IMR-90 (cell line): ENCODE measurements at regions not wholly inside any gene's neighbourhood (a gene's known extent, or its start where the extent isn't known, plus 50 kb on each side); places are given as distances from the start of the nearest gene placed in this dataset.

Source experiments
- ATAC-seq: fragments of 200-7000 bp; cut with Tn5 transposase; 2 replicates; pipeline ENCODE4 v1.9.1; 2020; ENCODE audit warnings: low read depth, mild to moderate bottlenecking, moderate library complexity
- BruUV-seq: library from RNA; stranded (reverse); fragments of 400-500 nt; replicated peaks from 2 replicates; lab custom pipeline; 2021; lab: Mats Ljungman, UMichigan
- CTCF ChIA-PET: fragments of 300-600 bp; formaldehyde crosslinking; extraction: SDS; loops from one replicate; lab custom pipeline; 2021; ENCODE audit warnings: antibody characterized with exemption; lab: Yijun Ruan, JAX
- POLR2A ChIA-PET: fragments of 300-600 bp; sonication (Branson Sonifier 250); formaldehyde crosslinking; loops from one replicate; lab custom pipeline; 2022; ENCODE audit warnings: antibody characterized with exemption; ENCODE audit not compliant: unreplicated experiment; lab: Charles Lee
- DNase-seq: peaks from one replicate; pipeline ENCODE4 v3.0.0; 2013
- H2AFZ ChIP-seq: replicated peaks from 2 replicates; pipeline ENCODE3; 2013; ENCODE audit warnings: low read length, mild to moderate bottlenecking; ENCODE audit not compliant: poor library complexity
- H2AK5ac ChIP-seq: 2 replicates; pipeline ENCODE4 v1.6.1; 2013; ENCODE audit warnings: low read depth, low read length, inconsistent platforms
- H2AK9ac ChIP-seq: replicated peaks from 2 replicates; pipeline ENCODE3; 2013; ENCODE audit warnings: mild to moderate bottlenecking, low read depth, low read length, moderate library complexity; ENCODE audit not compliant: poor library complexity
- H2BK120ac ChIP-seq: 2 replicates; pipeline ENCODE4 v1.6.1; 2013; ENCODE audit warnings: low read depth, low read length, inconsistent platforms
- H2BK15ac ChIP-seq: 3 replicates; pipeline ENCODE4 v1.6.1; 2013; ENCODE audit warnings: low read depth, low read length, inconsistent platforms
- H2BK20ac ChIP-seq: 2 replicates; pipeline ENCODE4 v1.6.1; 2013; ENCODE audit warnings: low read depth, mild to moderate bottlenecking, inconsistent platforms, low read length, moderate library complexity
- H2BK5ac ChIP-seq: 2 replicates; pipeline ENCODE4 v1.6.1; 2013; ENCODE audit warnings: mild to moderate bottlenecking, low read depth, low read length, inconsistent platforms; ENCODE audit not compliant: poor library complexity, severe bottlenecking
- H3K14ac ChIP-seq: replicated peaks from 2 replicates; pipeline ENCODE4 v1.6.1; 2013; ENCODE audit warnings: low read depth, low read length, inconsistent platforms
- H3K18ac ChIP-seq: 2 replicates; pipeline ENCODE4 v1.6.1; 2013; ENCODE audit warnings: low read depth, low read length, control low read depth
- H3K23ac ChIP-seq: 2 replicates; pipeline ENCODE4 v1.6.1; 2013; ENCODE audit warnings: low read depth, low read length, inconsistent platforms
- H3K27ac ChIP-seq: 2 replicates; pipeline ENCODE4 v1.5.1; 2013; ENCODE audit warnings: mild to moderate bottlenecking, control low read depth, low read length; ENCODE audit not compliant: insufficient read depth
- H3K27me3 ChIP-seq: 2 replicates; pipeline ENCODE4 v1.6.1; 2013; ENCODE audit warnings: low read length; ENCODE audit not compliant: control insufficient read depth, insufficient read depth
- H3K36me3 ChIP-seq: 2 replicates; pipeline ENCODE4 v1.6.1; 2013; ENCODE audit warnings: low read length, mixed read lengths; ENCODE audit not compliant: control insufficient read depth, insufficient read depth
- H3K4ac ChIP-seq: 2 replicates; pipeline ENCODE4 v1.6.1; 2013; ENCODE audit warnings: low read depth, low read length, inconsistent platforms
- H3K4me1 ChIP-seq: 2 replicates; pipeline ENCODE4 v1.6.1; 2013; ENCODE audit warnings: low read length, mixed read lengths; ENCODE audit not compliant: control insufficient read depth, insufficient read depth
- H3K4me2 ChIP-seq: 2 replicates; pipeline ENCODE4 v1.6.1; 2013; ENCODE audit warnings: low read depth, mild to moderate bottlenecking, control low read depth, low read length, moderate library complexity
- H3K4me3 ChIP-seq: 2 replicates; pipeline ENCODE4 v1.5.1; 2013; ENCODE audit warnings: low read depth, mild to moderate bottlenecking, control low read depth, low read length, moderate library complexity; ENCODE audit not compliant: insufficient read depth
- H3K56ac ChIP-seq: 2 replicates; pipeline ENCODE4 v1.6.1; 2013; ENCODE audit warnings: low read length, inconsistent platforms; ENCODE audit not compliant: insufficient read depth; ENCODE audit errors: extremely low read depth
- H3K79me1 ChIP-seq, 2 experiments: 2 replicates each; pipeline ENCODE4 v1.6.1; 2013; ENCODE audit warnings: low read length in 2 of 2, inconsistent platforms in 1 of 2, low read depth in 1 of 2
- H3K9ac ChIP-seq: 2 replicates; pipeline ENCODE4 v1.6.1; 2013; ENCODE audit warnings: low read depth, low read length, control low read depth
- H3K9me1 ChIP-seq: 2 replicates; pipeline ENCODE4 v1.6.1; 2013; ENCODE audit warnings: low read length, inconsistent platforms; ENCODE audit not compliant: insufficient read depth
- H3K9me3 ChIP-seq: 2 replicates; pipeline ENCODE4 v1.6.1; 2013; ENCODE audit warnings: low read length; ENCODE audit not compliant: control insufficient read depth, insufficient read depth
- H4K20me1 ChIP-seq: 2 replicates; pipeline ENCODE4 v1.6.1; 2013; ENCODE audit warnings: low read length, inconsistent platforms; ENCODE audit not compliant: insufficient read depth
- H4K5ac ChIP-seq: 2 replicates; pipeline ENCODE4 v1.6.1; 2013; ENCODE audit warnings: mild to moderate bottlenecking, low read depth, low read length, control low read depth
- H4K8ac ChIP-seq, 2 experiments: 2 replicates each; pipeline ENCODE4 v1.6.1; 2013; ENCODE audit warnings: low read depth in 2 of 2, low read length in 2 of 2, control low read depth in 1 of 2, inconsistent platforms in 1 of 2
- H4K91ac ChIP-seq: 2 replicates; pipeline ENCODE4 v1.6.1; 2013; ENCODE audit warnings: low read depth, low read length, inconsistent platforms; ENCODE audit not compliant: insufficient read depth
- SMC3 ChIP-seq: fragments of 150-350 bp; IDR thresholded peaks from 2 replicates; pipeline ENCODE4 v1.6.1; 2016; ENCODE audit warnings: low read depth, mild to moderate bottlenecking, antibody characterized with exemption, low read length, moderate library complexity
- WGBS, 2 experiments: methylation state at CpG; one replicate each; pipeline versions ENCODE4 v1.1.5 to v1.1.7; 2013; ENCODE audit warnings: missing lambda C conversion rate in 2 of 2; ENCODE audit not compliant: insufficient read length in 1 of 2; ENCODE audit errors: extremely low coverage in 2 of 2; 5-methylcytosine and 5-hydroxymethylcytosine counted together
- dilution Hi-C: fragments of 300-500 bp; cut with HindIII; formaldehyde crosslinking; loops from one replicate; pipeline ENCODE4 v1.14.3; 2018; ENCODE audit warnings: low sequenced_read_pairs; ENCODE audit not compliant: unreplicated experiment
- in situ Hi-C: fragments of 300-500 bp; cut with MboI; formaldehyde crosslinking; loops from 3 replicates; pipeline ENCODE4 v1.14.3; 2019; ENCODE audit warnings: low sequenced_read_pairs, inconsistent platforms, mixed read lengths
- intact Hi-C: fragments of 100-400 bp; cut with micrococcal nuclease; formaldehyde crosslinking; loops from 2 replicates; pipeline ENCODE4 v1.10.0; 2022

- H3K4me3 ChIP-seq = no peak overlapping the region
- no CpG with 5 or more reads among the region's 1 CpG for whole genome bisulfite sequencing, 2 experiments
- no peak overlapping the region for H3K4me2 ChIP-seq
- H3K36me3 ChIP-seq = no peaks in the 10 kb centered on the region
- DNase-seq (no peak), ATAC-seq (no peak)
- H3K23ac ChIP-seq = no peak overlapping the region
- in situ Hi-C loops (no loop called here), intact Hi-C loops (no loop called here), dilution Hi-C loops (no loop called here)
- no peak overlapping the region for H2BK5ac ChIP-seq
- H3K9me3 ChIP-seq = peaks cover 5% of the 10 kb centered on the region
- H3K27ac ChIP-seq = no peak overlapping the region
- no peaks in the 10 kb centered on the region for H3K27me3 ChIP-seq
- no peaks in the 10 kb centered on the region for H3K79me1 ChIP-seq
- TF ChIP-seq SMC3 = no peak
- H3K14ac ChIP-seq = no peak overlapping the region
- no peak overlapping the region for H3K9ac ChIP-seq
- H2BK120ac ChIP-seq = no peak overlapping the region
- no peak overlapping the region for H3K18ac ChIP-seq
- H4K91ac ChIP-seq = no peak overlapping the region
- H3K9me1 ChIP-seq = no peaks in the 10 kb centered on the region
- ChIA-PET CTCF (no interaction called here), POLR2A (no interaction called here)
- H4K8ac ChIP-seq = no peak overlapping the region
- H2AFZ ChIP-seq = no peak overlapping the region
- H2AK9ac ChIP-seq = no peak overlapping the region
- H2AK5ac ChIP-seq = no peak overlapping the region
- no peaks in the 10 kb centered on the region for H3K4me1 ChIP-seq
- no TSS peak for BruUV-seq
- no peak overlapping the region for H4K5ac ChIP-seq
- no peak overlapping the region for H3K56ac ChIP-seq
- H2BK15ac ChIP-seq = no peak overlapping the region
- H3K4ac ChIP-seq = no peak overlapping the region
- no peaks in the 10 kb centered on the region for H4K20me1 ChIP-seq
- no peak overlapping the region for H2BK20ac ChIP-seq
These were observed 924.5 kb upstream of the PRR20A start for GRCh38 chr13:56216221-56216620.
